HTR-8/SVneo (cell line): ENCODE measurements at regions not wholly inside any gene's neighbourhood (a gene's known extent, or its start where the extent isn't known, plus 50 kb on each side); places are given as distances from the start of the nearest gene placed in this dataset.
A peak's percentile ranks its signal among the peaks of the same experiment; 100 is the strongest.

Experiments
- DNase-seq: peaks from one replicate; pipeline ENCODE4 v3.0.0; 2011; ENCODE audit warnings: low spot score, mixed read lengths; ENCODE audit not compliant: insufficient read length
- FAIRE-seq: peaks from 2 replicates; lab custom pipeline; 2011; peaks lifted over from hg19 to GRCh38; lab: Jason Lieb, UNC

DNA sequence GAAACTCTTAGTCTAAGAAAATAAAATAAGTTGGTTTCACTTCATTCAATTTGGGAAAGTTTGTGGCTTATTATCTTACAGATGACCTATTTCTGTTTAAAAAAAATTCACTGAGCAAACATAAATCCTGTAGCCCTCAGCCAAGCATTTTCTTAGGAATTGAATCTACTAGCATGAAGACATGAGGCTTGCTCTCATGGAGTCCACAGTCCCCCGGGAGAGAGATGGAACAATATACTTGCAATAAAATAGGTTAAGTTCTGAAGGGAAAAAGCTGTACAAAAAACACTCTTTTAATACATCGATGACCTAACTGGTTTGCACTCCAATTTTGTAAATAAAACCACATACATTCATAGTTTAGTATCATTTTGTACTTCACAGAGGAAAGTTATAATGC, 642.6 kb upstream of the FAM241A start:
- DNase-seq (no peak), FAIRE-seq (no peak)

DNA sequence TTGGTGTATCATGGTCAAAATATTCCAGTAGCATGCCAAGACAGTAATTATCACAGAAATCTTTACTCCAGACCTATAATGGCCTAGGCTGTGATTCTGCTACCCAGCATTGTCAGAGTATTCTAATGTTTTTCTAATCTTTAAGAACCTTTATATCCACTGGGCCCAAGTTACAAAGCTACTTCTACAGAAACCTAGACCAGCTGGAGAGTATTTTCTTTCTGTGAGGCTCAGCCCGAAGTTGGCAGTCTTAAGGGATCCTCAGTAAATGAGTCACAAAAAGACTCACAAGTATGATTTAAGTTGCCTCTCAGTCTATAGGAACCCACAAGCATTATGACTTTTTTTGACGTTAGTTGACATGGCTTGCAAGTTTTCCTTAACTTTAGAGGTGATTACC, 638.5 kb upstream of the FAM241A start:
- DNase-seq (no peak), FAIRE-seq (no peak)

DNA sequence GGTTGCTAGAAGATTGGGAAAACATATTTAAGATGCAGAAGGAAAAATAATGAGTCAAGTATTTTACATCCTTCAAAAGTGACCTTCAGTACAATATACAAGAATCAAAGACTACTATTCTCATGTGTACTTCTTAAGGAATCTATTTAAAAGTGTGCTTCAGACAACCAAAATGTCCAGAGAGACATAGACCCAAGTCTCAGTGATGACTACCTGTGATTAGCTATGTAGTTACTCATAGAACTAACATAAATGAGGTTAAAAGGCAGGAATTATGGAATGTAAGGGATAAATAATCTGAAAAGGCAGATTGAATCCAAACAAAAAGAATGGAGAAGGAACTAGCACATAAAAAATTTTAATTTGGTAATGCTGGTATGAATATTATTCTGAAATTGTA, 634.7 kb upstream of the FAM241A start:
- DNase-seq (no peak), FAIRE-seq (no peak)

DNA sequence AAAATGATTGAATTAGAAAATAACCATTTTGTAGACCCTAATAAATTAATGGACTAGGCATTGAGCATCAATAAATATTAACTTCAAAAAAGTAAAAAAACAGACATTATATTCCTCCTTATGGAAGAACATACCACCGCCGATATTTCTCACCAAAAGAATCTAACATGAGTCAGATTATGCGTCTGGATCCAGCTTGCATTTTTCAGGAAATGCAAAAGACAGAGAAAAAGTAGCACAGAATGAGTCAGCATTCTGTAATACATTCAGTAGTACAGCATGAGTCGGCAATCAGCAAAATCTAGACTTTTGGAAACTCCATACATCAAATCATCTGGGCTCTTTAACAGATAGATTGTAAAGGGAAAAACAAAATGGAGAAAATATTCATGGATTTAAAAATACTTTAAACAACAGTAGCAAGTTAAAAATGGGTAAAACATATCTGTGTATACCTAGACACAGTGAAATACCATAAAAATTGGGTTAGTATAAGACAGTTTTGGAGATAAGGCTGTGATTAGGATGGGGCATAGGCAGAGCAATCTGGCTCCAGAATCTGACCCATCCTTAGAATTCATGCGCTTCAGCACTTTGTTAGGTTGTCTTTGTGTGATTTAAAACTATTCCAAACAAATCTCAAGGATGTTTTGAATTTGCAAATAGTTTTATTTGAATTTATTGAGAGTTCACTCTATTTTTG, 633.0 kb upstream of the FAM241A start:
- no peak for FAIRE-seq
- DNase-seq, result peak; percentile 20

DNA sequence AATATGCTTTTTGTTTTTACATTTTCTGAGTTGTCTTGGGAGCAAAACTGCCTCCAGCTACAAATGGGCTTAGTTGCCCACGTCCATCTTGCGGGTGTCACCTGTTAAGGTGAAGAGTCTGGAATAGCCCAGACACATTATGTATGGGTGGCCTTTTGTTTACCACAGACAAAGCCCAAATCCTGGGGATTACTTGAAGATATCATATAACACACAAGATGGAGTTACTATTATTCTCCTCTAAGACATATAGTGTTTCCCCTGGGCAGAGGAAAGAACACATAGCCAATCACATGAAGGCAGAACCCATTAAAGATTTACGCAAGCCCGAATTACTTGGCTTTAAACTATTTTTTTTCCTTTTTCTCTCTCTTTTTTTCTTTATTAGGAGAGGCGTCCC, 625.6 kb upstream of the FAM241A start:
- no peak for FAIRE-seq
- no peak for DNase-seq

- DNase-seq (no peak), FAIRE-seq (no peak)
These were observed 614.8 kb upstream of the FAM241A start for GRCh38 chr4:111530446-111530845.

- no peak for FAIRE-seq
- no peak for DNase-seq
These were observed 609.5 kb upstream of the FAM241A start for GRCh38 chr4:111535792-111536191.

DNA sequence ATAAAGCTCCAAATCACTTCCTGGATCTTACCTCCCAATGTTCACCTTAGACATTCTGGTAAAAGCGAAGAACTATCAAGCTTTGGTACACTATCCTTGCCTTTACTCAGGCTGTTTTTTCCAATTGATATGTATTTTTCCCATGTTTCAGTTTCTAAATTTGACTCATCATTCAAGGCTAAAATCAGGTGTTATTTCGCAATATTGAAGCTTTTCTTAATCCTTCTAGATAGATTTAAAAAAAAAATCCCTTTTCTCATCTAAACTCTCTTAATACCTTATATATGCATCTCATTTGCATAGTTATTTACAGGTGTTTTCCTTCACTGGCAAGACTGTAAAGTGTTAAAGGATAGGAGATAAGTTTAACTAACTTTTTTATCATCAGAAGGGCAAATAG, 608.1 kb upstream of the FAM241A start:
- FAIRE-seq, result no peak

DNA sequence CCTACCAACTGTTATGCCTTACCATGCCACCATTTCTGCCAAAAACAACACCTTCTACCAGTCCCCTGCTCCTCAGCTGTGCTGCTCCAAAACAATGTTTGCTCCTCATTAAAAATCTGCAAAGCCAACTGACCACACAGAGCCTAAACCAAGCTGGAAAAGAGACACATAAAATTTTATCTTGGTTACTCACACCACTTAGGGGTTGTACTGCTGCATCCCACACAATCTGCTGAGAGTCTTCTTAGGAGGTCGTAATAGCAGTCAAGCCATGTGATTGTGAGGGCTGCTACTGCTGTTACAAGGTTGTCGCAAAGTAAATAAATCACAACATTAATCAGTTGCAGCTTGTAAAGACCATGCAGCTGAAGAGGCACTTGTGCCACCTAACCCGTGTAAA, 607.4 kb upstream of the FAM241A start:
- DNase-seq (no peak), FAIRE-seq (no peak)

More for the DNA sequence above, 608.1 kb upstream of the FAM241A start:
- no peak for DNase-seq

GRCh38 chr4:111540671-111541070, 604.6 kb upstream of the FAM241A start:
- DNase-seq, result no peak
- FAIRE-seq, result no peak

DNA sequence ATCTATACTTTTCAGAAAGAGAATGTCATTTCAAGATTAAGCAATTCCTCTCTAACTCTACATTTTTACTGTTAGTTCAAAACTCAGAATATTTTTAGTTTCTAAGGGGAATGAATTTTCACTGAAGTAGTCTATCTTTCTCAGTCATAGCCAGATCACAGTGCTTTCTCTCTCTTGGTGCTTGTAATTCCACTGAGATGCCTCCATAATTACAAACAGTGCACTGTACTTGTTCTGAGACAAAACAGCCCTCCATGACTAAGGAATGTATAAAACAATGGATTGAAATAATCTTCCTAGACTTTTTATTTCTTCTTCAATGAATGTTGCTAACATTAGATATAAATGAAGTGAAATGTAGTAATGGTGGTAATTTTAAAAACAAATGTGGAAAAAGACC, 603.2 kb upstream of the FAM241A start:
- FAIRE-seq (no peak), DNase-seq (no peak)

DNA sequence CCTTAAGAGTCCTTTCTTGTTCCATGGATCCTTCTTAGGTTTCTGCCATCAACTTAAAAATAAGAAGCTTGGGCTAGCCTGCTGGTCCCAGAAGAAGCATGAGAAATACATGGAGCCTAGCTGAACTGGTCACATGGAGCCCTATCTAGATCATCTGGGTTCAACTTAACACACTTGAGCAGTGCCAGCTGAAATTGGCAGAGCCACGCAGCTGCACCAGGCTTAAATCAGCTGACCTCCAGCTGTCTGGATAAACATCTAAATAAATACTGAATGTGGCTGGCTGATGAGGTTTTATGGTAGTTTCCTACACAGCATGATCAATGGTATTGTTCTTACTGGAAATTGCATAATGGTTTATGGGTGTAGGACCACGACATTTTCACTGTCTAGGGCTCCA, 598.4 kb upstream of the FAM241A start:
- FAIRE-seq, result no peak
- DNase-seq, result no peak

DNA sequence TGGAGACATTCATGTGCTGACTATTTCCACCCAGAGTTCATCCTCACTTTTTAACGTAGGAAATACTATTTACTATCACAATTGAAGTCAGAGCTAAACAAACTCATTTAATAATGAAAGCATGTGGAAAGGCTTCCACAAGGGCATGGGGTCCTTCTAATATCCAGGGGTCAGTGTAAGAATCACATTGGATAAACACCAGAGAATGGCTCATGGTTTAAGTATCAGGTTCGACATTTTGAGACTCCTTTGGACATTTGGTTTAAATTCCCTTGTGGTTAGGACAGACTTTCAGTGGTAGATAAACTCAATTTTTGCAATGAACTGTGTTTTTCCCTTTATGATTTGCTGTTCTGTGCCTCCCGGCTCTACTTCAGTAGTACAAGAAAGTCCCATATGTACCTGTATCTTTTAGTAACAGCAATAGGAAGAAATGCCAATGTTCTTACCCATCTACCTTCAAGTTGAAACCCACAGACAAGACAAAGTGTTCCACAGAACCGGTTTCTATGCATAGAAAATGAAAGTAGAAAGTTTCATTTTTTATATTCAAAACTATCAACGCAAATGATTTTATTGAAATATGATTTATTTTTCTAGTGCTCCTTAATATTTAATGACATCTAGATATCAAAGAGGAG, 589.0 kb upstream of the FAM241A start:
- no peak for FAIRE-seq
- DNase-seq, result no peak

GRCh38 chr4:111556851-111557250, 588.4 kb upstream of the FAM241A start:
- FAIRE-seq, result no peak
- no peak for DNase-seq

DNA sequence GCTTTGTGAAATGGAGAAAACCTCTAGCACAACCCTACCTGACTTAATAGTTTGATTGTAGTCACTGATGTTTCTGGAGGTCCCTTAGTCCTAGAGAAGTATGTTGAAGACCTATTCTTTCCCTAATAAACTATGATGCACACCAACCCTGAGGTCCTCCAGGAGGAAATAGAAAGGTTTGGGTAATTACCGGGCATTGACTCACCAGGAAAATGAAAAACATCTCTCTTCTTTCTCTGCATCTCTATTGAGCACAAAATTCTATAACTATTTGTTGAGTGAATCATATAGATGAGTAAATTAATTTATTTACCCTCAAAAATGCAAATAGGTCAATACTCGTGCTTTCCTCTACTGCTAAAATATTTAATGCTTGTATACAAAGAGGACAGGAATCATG, 582.4 kb upstream of the FAM241A start:
- no peak for DNase-seq
- no peak for FAIRE-seq

DNA sequence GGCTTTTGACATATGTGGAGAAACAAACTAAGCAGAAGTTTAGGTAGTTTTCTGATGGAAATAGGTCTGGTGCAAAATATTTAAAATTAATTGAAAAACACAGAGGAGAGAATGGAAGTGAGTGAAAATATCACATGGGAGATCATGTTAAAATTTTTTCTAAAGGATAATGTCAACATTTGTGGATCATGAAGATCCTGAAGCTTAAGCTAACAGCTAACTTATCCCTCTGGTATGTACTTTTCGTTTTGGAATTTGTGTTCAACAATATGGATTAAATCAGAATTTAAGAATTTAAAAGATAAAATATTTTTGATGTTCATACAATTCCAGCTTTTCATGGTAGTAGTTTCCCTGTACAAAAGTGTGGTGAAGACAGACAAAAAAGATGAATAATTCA, 572.8 kb upstream of the FAM241A start:
- FAIRE-seq (no peak), DNase-seq (no peak)

DNA sequence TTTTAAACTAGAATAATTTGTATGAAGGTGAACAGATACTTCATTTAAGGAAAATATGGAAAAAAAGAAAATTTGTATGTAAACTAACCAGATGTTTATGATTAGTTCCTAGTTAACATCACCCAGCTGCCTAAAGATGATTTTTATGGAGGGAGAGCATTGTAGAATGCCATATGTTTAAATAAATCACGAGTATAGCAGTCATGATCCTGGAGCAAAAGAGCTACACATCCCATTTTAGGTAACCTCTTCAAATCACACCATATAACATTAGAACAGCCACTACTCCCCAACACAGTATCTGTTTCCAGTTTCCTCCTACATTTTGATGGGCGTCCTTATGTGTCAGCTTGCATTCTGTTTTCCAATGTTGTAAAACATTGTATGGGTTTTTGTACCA, 571.9 kb upstream of the FAM241A start:
- FAIRE-seq (no peak), DNase-seq (no peak)

GRCh38 chr4:111579767-111580166, 565.5 kb upstream of the FAM241A start:
- no peak for FAIRE-seq

GRCh38 chr4:111595456-111595855, 549.8 kb upstream of the FAM241A start:
- no peak for DNase-seq
- no peak for FAIRE-seq

More at GRCh38 chr4:111579767-111580166, 565.5 kb upstream of the FAM241A start:
- no peak for DNase-seq

- no peak for FAIRE-seq
- DNase-seq, result no peak
These were observed 548.8 kb upstream of the FAM241A start for GRCh38 chr4:111596491-111596890.

DNA sequence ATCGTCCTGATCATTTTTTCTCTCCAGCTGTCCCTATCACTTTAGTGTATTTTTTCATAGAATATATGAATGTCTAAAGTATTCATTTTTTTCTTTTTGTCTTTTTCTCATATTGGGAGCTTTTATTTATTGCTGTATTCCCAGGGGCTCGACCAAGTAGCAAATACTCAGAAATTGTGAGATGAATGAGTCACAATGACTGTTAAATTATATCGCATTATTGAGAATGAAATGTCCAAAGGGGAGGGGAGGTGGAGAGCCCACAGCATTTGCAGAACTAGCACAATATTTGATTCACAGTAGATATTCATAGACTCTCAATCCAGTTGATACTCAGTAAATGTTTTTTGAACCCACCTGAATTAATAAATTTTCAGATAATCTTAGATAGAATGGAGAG, 543.6 kb upstream of the FAM241A start:
- no peak for DNase-seq
- no peak for FAIRE-seq

- FAIRE-seq (no peak), DNase-seq (no peak)
These were observed 542.4 kb upstream of the FAM241A start for GRCh38 chr4:111602848-111603247.
